GM12892 (cell line): ENCODE measurements at regions not wholly inside any gene's neighbourhood (a gene's known extent, or its start where the extent isn't known, plus 50 kb on each side); places are given as distances from the start of the nearest gene placed in this dataset.

Source experiments
- DNase-seq: peaks from one replicate; pipeline ENCODE4 v3.0.0; 2011; ENCODE audit not compliant: insufficient read length
- FAIRE-seq: peaks from 2 replicates; lab custom pipeline; 2011; peaks lifted over from hg19 to GRCh38; lab: Jason Lieb, UNC
- POLR2A ChIP-seq: IDR thresholded peaks from 2 replicates; pipeline ENCODE4 v1.6.1; 2011; ENCODE audit warnings: low read depth, low read length, control low read depth
- POLR2AphosphoS5 ChIP-seq: IDR thresholded peaks from 2 replicates; pipeline ENCODE4 v1.6.1; 2011; ENCODE audit warnings: low read depth, low read length, control low read depth
- TAF1 ChIP-seq: IDR thresholded peaks from 2 replicates; pipeline ENCODE4 v1.6.1; 2011; ENCODE audit warnings: low read depth, mild to moderate bottlenecking, control low read depth, low read length, borderline replicate concordance

DNA sequence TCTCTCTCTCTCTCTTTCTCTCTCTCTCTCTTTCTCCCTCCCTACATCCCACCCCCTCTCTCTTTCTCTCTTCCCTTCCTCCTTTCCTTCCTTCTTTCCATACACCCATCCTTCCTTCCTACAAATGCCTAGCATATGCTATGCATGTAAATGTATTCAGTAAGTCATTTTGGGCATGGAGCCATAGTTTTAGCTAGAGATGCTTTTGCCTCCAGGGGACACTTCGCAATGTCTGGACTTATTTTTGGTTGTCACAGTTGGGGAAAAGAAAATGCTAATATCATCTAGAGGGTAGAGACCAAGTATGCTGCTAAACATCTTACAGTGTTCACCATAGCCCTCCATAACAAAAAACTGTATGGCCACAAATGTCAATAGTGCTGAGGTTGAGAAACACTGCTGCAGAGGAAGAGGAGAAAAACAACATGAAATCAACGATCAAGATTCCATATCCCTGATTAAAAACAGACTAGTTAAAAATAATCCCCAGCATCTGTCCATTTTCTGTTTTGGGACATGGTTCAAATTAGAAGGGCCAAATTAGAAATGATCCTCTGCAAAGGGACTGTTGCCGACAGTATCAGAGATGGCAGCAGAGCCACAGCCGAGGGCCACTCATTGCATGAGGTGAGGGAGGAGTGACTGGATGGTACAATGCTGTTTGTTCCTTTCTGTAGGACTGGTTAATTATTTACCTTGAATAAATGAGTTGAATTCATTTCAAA, 152.7 kb downstream of the SH3BGRL2 start:
- TF ChIP-seq POLR2A = no peak
- TF ChIP-seq POLR2AphosphoS5 = no peak
- no peak for TF ChIP-seq TAF1
- DNase-seq = no peak
- FAIRE-seq = no peak

- no peak for TF ChIP-seq POLR2A
- no peak for TF ChIP-seq TAF1
- no peak for TF ChIP-seq POLR2AphosphoS5
- no peak for DNase-seq
- FAIRE-seq = no peak
Observed at GRCh38 chr6:79782792-79783580, 151.9 kb downstream of the SH3BGRL2 start.

DNA sequence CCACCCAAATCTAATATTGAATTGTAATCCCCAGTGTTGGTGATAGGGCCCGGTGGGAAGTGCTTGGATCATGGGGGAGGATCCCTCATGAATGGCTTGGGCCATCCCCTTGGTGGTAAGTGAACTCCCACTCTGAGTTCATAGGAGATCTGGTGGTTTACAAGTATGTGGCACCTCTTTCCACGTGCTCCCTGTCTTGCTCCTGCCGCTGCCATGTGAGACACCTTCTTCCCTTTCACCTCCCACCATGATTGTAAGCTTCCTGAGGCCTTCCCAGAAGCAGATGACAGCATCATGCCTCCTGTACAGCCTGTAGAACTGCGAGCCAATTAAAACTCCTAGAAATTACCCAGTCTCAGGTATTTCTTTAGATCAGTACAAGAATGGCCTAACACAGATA, 150.8 kb downstream of the SH3BGRL2 start:
- FAIRE-seq (no peak), DNase-seq (no peak)
- TF ChIP-seq POLR2A (no peak), POLR2AphosphoS5 (no peak), TAF1 (no peak)

GRCh38 chr6:79780881-79781280, 149.8 kb downstream of the SH3BGRL2 start:
- DNase-seq (no peak), FAIRE-seq (no peak)
- TF ChIP-seq POLR2AphosphoS5 = no peak
- no peak for TF ChIP-seq POLR2A
- no peak for TF ChIP-seq TAF1

DNA sequence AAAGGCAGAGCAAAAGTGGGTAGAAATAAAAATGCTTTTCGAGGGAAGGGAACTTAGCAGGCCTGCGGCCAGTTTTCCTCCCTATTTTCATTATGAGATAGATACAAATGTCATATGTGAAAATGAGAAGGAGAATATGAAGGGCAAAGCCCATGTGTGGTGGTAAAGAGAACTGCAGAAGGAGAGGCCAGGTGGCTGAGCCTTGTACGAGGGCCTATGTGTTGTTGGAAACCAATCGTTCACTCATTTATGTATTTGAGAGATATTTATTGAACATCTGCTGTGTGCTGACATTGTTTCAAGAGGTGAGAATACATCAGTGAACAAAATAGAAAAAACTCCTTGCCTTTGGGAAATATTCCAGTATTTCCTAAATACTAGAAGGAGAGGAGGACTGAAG, 147.7 kb downstream of the SH3BGRL2 start:
- no peak for FAIRE-seq
- no peak for DNase-seq
- no peak for TF ChIP-seq POLR2A
- no peak for TF ChIP-seq POLR2AphosphoS5
- TF ChIP-seq TAF1 = no peak

DNA sequence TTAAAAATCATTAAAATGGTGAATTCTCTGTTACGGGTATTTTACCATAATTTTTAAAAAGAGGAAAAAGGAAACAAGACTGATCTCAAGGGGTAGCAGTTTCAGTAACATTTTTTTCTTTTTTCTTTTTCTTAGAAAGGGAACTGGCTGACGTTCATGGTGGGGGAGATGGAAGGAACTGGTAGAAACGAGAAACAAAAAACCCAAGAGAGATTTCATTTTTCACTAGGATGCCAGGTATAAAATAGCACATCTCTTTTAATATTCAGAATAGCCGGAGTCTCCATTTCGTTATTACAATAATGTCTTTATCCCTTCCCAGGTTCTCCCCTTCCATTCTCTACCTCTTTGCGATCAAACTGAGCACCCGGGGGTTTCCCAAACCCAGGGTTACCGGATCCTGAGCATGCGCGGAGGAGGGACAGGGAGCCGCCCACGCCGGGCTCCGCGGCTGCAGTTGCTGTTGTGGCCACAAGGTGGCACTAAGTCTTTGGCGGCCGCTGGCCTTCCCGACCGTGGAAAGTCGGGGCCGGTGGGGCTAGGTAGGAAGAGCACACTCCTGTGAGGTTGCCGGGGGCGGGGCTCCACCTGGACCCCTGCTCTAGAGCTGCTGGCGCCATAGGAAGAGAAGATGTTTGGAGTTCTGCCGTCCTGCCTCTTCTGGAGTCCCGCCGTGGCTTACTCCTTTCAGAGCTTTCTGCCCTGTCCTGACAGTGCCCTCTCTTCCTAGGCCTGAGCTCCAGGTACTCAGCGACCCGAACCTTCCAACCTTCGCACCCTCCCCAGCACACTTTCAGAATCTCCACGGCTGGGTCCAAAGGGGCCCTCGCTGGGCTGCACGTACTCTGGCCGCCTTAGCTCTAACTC, 146.8 kb downstream of the SH3BGRL2 start:
- TF ChIP-seq POLR2AphosphoS5 = no peak
- TF ChIP-seq TAF1 = no peak
- TF ChIP-seq POLR2A = no peak
- DNase-seq = peak; percentile 78
- peak; percentile 89 for FAIRE-seq

DNA sequence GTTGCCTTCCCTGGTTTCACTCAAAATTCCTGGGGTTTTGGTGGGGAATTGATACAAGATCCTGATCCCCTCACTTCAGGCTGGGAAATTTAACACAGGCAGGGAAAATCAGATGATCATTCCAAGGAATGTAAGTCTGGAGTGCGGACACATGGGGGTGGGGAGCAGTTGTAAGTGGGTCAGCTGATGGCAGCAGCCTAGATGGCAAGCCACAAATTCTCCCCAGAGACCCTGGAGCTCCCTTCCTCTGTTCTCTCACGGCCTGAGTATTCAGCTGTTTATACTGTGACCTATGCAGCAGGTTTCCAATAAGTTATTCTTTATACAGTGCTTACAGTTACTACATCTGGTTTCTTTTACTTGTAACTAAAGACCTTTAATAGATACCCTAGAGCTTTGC, 144.9 kb downstream of the SH3BGRL2 start:
- DNase-seq (no peak), FAIRE-seq (no peak)
- no peak for TF ChIP-seq POLR2AphosphoS5

DNA sequence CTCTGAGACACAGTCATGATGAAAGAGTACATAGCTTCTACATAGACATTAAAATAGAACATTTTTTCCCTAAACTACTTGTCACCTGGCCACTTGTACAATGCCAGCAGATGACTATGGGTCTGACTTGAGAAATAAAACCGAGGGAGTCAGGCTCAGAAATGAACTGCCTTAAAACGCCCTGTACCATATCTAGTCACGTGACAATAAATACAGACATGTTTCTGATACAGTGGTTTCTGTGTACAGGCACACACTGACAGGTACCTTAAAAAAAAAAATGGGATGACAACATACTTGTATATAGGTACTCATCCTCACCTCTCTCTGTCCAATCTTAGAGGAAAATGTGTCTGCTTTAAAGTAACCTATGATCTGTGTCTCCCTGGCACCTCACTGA, 144.1 kb downstream of the SH3BGRL2 start:
- FAIRE-seq (no peak), DNase-seq (no peak)
- TF ChIP-seq POLR2AphosphoS5 (no peak), POLR2A (no peak), TAF1 (no peak)

DNA sequence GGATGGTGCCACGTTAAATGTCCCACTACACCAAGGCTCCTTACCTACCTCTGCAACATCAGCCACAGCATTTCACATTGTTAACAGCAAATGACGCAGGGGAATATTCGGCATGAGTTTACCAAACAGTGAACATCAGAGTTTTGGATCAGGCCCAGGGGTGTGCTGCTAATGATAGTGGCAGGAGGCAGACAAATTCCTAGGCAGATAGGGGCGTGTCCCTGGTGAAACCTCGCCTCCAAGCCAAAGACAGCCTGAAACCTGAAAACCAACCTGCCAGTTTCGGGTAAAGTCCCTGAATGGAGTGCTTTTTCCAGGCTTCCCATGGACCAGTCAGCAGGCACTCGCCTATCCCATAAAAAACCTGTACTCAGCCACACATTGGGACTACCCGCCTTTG, 133.6 kb downstream of the SH3BGRL2 start:
- FAIRE-seq = peak; percentile 57
- TF ChIP-seq POLR2A (no peak), POLR2AphosphoS5 (no peak), TAF1 (no peak)
- no peak for DNase-seq

DNA sequence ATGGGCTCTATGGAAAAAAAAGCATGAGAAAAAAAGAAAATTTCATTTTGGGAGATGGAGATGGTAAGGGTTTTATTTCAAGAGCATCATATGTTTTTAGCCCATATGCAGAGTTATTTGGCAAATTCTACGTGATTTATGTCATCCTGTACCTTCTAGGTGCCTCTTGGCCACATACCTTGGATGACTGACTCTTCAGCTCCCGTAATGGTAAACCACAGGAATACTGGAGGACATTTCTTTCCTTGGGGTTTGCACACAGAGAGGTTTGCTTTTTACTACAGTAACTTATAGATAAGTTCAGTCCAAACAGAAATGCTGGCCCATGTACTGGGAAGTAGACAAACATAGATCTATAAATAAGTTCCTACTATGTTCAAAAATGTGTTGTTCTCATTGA, 132.2 kb downstream of the SH3BGRL2 start:
- FAIRE-seq = no peak
- TF ChIP-seq POLR2AphosphoS5 (no peak), TAF1 (no peak), POLR2A (no peak)
- no peak for DNase-seq

DNA sequence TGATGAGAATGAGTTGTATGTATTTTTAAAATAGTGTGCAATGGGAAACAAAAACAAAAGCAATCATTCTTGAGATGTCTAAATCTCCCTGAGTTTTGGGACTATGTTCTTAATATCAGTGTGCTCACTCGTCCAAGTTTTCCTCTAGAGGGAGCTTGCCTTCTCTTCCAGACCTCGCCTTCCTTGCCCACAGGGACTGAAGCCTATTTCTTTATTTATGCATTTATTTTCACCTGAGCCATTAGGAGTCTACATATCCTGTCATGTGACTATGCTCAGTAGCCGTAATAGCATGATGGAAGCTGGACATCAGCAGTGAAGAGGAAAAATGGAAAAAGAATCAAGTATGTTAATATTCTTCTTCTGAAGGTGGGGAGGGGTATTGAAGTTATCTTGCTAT, 131.2 kb downstream of the SH3BGRL2 start:
- TF ChIP-seq POLR2A (no peak), POLR2AphosphoS5 (no peak), TAF1 (no peak)
- no peak for DNase-seq
- no peak for FAIRE-seq
